AG08395 (cell line): ENCODE measurements at regions not wholly inside any gene's neighbourhood (a gene's known extent, or its start where the extent isn't known, plus 50 kb on each side); places are given as distances from the start of the nearest gene placed in this dataset.
A peak's percentile ranks its signal among the peaks of the same experiment; 100 is the strongest.
"Not testable (repeated sequence)": the region's sequence is repeated elsewhere in the genome, so short reads cannot be mapped to it uniquely, and the experiment has no call there.

Source experiments
- DNase-seq: peaks from one replicate; pipeline ENCODE4 v3.0.0; 2012; ENCODE audit warnings: mixed read lengths, low spot score

DNA sequence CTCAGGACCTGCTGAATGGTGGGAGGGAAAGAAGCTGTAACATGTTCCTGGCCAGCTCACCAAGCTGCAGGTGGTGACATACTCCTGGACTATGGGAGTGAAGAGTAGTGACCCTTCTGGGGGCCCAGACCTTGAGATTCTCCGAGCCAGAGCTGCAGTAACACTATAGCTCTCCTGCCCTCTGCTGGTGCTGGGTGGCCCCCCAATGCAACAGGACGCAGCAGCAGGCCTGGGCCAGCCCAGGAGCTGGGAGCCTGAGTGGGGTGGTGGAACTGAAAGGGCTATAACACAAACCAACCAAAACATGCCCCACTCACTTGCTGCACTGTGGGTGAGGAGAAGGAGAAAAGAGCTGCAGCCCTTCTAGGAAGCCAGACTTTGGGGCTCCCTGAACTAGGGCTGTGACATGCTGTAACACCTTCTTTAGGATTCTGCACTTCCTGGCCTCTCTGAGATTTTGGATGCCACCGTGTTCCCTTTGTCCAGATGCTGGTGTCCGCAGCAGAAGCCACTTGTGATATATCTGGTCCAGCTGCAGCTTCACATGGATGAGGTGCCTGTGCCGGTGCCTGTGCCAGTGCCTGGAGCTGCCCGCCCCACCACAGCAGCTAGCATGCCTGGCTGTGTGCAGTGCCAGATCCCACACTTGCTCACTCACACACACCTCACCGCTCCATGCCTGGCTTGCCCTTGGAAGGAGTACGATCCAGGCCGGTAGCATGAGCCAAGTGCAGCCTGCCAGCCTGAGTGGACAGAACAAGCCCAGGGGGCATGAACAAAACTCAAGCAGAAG is 636.8 kb upstream of the KCNMB2 start:
- no peak for DNase-seq

GRCh38 chr3:177902876-177903275 is 633.4 kb upstream of the KCNMB2 start:
- no peak for DNase-seq

DNA sequence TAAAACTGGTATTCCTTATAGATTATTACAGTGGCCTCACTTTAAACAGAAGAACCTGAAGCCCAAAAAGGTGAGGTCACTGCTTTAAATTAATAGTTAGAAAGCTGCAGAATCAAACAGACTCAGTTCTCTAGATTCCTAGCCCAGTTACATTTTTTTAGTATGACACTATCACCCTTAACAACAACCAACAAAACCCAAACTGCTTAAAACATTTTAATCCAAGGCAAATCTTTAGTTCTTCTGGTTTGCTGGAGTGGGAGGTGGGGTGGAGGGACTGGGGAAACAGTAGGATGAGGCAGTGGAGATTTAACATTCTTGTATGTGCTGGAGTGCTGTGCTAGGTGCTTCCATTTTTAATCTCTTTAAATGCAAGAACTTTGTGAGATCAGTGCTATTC is 631.6 kb upstream of the KCNMB2 start:
- peak; percentile 52 for DNase-seq

DNA sequence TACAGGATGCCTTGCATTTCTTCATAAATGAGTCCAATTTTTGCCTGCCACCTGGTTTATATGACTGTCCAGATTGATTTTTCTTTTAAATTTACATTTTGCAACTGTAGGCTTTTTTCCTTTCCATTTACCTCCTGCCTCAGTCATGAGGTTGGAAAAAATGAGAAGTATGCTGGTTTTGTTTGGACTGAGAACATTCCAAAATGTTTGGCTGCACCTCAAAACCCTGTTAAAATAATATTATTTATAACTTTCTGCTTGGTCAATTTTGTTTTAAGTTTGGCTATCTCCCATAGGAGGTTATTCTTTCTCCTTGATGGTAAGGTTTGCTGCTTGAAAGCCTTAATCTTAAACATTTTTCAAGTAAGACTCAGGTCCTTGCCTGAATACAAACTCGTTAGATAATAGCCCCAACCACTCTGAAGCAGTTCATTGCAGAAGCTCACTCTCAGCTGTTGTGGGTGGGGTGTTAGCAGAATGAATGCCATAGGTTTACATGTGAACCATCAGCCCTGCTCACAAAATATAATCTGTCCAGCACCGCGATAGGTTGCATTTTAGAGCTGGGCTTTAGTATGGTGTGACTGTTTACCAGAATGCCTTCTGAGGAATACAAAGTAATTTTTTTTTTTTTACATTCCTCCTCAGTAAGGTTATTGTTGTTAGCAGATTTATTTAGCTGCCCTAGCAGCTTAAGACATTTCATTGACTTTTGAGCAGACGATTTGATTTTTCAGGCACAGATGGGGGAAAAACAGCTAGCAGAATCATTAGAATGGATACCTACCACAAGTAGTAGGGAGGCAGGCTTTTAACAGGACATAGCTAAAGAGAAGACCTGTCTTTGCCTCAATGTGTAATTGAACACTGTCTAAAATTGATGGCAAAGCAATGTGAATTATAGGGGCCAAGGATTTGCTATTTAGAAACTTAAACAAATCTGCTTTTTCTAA is 630.8 kb upstream of the KCNMB2 start:
- peak; percentile 66 for DNase-seq

DNA sequence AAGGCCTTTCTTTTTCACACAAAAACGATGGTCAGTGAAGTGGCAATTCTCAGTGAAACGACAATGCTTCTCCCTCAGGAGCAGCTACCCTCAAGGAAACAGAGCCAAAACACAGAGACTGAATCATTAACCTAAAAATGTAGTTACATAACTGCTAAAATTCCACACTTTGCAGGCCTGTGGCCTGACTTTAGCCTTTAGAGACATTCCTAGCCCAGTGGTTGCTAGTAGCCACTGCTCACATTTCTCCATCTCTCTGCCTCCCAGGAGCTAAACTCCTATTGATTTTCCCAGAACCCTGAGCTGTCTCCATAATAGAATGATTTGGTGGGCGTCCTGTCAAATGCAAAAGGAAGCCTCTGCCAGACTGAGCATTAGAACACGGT is 630.1 kb upstream of the KCNMB2 start:
- peak; percentile 90 for DNase-seq

- peak; percentile 7 for DNase-seq
These were observed 629.5 kb upstream of the KCNMB2 start for GRCh38 chr3:177906578-177907229.

DNA sequence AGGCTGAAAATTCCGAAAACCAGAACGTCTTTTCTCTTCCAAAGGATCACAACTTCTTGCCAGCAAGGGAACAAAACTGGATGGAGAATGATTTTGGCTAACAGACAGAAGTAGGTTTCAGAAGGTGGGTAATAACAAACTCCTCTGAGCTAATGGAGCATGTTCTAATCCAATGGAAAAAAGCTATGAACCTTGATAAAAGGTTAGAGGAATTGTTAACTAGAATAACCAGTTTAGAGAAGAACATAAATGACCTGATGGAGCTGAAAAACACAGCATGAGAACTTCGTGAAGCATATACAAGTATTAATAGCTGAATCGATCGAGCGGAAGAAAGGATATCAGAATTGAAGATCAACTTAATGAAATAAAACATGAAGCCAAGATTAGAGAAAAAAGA is 626.7 kb upstream of the KCNMB2 start:
- not testable (repeated sequence) for DNase-seq

GRCh38 chr3:177914224-177914623 is 622.0 kb upstream of the KCNMB2 start:
- no peak for DNase-seq

- DNase-seq = no peak
These were observed 619.8 kb upstream of the KCNMB2 start for GRCh38 chr3:177916461-177916860.

- no peak for DNase-seq
These were observed 618.9 kb upstream of the KCNMB2 start for GRCh38 chr3:177917234-177917861.

DNA sequence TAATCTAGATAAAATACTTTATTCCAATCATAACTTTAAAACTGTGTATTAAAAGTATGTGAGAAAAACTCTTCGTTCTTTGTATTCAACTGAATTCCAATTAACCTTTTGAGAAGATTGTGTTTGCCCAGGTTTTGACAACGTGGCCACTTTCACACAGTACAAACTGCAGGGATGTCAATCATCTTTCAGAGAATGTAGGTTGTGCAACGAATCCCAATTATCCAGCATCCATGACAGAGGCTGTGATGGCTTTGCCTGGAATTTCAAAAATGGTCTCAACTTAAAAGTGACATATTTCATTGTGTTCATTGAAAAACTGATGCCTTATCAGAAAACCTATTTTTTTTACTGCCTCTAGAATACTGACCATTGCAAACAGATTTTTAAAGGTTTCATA is 615.1 kb upstream of the KCNMB2 start:
- no peak for DNase-seq

GRCh38 chr3:177924261-177924660 is 612.0 kb upstream of the KCNMB2 start:
- DNase-seq = no peak

- DNase-seq = peak; percentile 25
These were observed 607.9 kb upstream of the KCNMB2 start for GRCh38 chr3:177928172-177928873.

DNA sequence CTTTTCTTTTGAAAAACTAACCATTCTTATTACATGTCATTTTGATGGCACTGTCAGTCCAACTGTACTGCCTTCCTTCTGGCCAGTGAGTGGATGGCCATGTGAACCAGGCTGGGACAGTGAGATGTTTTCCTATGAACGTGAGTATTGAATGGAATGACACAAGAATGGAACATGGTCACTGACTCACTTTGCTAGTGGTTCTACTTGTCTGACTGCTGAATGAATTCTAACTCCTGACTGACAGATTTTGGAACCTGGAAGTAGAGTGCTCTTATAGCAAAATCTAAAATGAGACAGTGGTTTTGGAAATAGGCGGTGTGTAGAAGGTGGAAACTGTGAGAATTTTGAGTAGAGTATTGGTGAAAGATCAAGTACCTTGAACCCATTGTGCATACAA is 606.9 kb upstream of the KCNMB2 start:
- DNase-seq = peak; percentile 16

DNA sequence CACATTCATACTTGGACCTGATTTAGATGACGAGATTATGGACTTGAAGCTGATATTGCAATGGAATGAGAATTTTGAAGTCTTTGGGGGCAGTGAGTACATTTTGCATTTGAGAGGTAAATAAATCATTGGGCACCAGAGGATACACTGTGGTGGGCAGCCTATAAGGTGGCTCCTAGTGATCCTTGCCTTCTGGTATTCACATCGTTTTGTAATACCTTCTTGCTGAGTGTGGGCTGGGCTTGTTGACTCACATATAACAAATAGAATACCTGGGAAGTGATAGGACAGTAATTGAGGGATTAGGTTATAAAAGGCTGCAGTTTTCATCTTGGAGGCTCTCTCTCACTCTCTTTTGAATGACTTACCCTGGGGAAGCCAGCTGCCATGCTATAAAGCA is 605.5 kb upstream of the KCNMB2 start:
- DNase-seq = no peak

- DNase-seq = no peak
These were observed 604.9 kb upstream of the KCNMB2 start for GRCh38 chr3:177931346-177931745.

GRCh38 chr3:177932346-177932745 is 603.9 kb upstream of the KCNMB2 start:
- peak; percentile 17 for DNase-seq

DNA sequence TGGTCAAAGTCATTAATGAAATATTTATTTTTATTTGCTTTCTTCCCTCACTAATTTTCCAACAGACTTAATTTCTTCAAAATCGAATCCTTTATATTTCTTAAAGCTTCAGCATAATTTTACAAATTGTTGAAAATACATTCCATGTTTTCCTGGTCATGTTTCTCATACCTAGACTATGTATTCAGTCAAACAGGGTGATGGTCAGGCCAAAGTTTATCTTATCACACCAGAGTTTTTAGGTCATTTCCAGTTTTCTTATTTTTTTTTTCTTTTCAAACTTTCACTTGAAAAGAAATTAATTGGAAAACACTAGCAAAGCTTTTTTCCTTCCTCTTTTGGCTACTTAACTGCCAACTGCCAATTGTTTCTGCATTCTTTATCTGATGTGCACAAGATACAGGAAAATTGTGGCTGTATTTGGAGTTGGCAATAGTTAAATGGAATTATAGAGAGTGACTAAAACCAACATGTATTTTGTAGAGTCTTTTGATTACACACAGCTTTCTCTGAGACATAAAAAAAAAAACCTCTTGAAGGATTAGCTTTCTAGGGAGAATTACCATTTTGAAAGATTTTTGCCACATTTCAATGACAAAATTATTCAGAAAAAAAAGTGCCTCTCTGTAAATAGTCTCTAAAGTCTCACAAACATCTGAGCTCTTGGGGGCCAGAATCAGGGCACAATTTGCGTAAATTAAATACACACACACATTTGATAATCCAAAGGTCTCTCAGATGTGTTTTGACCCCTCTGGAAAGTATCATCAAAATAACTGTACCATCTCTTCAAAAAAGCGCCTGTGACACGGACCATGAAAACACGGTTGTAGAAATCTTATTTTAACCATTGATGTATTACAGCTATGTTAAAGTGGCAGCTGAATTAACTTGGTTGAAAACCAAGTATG is 603.2 kb upstream of the KCNMB2 start:
- DNase-seq = peak; percentile 46

- peak; percentile 77 for DNase-seq
These were observed 602.0 kb upstream of the KCNMB2 start for GRCh38 chr3:177934001-177934891.
